ENCODE measurements at regions not wholly inside any gene's neighbourhood (a gene's known extent, or its start where the extent isn't known, plus 50 kb on each side); places are given as distances from the start of the nearest gene placed in this dataset.

DNA sequence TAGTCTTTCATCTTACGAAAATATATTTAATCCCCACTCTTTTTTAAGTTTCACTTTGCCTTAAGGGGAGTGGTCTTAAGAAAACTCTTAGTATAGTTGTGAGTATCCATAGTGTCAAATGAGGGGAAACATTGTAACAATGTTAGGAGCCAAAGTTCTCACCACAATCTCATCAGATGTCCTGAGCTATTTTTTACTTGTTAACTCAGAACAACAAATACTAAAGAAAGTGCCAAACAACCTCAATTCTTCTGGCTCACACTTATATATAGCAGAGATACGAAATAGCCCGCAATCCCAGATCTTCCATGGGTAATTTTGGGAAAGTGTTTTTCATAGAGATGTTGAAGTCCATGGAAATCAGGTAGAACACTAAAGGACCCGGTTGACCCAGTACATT lies 194.0 kb upstream of the DMRT1 start:
- Histone ChIP-seq H3K27me3 (ENCODE audit: control insufficient read depth, insufficient read depth, low read length) (no peaks in the 10 kb centered on the region), H3K4me3 (ENCODE audit: insufficient read depth, low read depth, low read length) (no peak overlapping the region), H3K36me3 (replicated peaks; ENCODE audit: control insufficient read depth, insufficient read depth, low read length) (no peaks in the 10 kb centered on the region)
- no peak for DNase-seq

DNA sequence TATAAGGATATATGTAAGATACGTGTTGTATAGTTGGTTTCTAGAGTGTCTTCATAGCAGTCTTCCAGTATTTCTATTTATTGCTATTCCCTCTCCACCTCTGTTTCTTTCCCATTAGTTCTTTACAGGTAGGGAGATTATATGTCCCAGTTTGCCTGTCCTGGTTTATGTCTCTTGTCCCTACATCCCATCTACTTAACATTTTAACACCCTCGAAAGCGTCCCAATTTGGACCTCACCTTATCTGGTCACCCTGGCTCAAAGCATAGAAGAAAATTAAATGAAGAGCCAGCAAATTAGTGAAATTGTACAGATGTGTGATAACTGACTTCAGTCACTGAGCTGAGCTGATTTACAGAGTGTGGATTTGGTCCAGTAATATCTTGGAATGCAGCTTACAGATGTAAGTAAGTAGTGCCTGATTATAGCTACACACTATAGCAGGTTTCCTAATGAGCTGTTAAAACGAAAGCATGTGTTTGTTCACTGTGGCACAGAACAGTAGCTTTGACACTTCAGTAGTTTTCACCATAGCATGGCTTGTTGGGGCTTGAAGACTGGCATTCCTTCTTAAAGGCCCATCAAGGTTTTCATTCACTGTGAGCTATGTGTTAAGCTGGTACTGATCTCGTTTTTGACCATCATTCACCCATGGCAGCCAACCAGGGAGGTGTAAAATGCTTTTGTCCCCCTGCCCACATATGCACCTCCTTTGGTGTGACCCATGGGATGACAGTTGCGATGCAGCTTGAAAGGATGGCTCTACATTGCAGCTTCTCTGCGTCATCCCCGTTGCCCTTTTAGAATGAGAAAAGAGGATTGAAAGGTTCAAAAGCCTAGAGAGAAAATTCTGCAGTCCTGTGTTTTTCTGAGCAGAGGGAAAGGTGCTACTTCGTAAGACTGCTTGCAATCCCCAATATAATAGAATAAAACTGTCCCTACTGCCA lies 192.1 kb upstream of the DMRT1 start:
- no peaks in the 10 kb centered on the region for H3K36me3 ChIP-seq (replicated peaks; ENCODE audit: control insufficient read depth, insufficient read depth, low read length)
- no peak for DNase-seq
- no peak overlapping the region for H3K4me3 ChIP-seq (ENCODE audit: insufficient read depth, low read depth, low read length)
- no peaks in the 10 kb centered on the region for H3K27me3 ChIP-seq (ENCODE audit: control insufficient read depth, insufficient read depth, low read length)

DNA sequence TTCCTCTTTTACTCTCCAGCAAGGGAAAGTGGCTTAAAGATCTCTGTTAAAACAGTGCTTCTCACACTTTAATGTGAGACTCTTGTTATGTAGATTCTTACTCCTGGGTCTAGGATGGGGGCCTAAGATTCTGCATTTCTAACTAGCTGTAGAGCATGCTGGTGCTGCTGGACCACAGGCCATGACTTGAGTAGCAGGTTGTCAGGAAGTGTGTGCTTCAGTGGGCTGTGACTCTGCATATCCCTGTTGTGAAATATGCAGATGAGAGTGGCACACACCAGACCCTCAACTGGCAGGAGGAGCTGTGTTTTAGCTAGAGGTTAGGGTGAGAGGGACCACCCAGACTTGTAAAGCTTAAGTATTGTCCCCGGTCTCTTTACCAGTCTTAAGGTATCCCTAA lies 191.1 kb upstream of the DMRT1 start:
- no peak overlapping the region for H3K4me3 ChIP-seq (ENCODE audit: insufficient read depth, low read depth, low read length)
- H3K27me3 ChIP-seq (ENCODE audit: control insufficient read depth, insufficient read depth, low read length) = no peaks in the 10 kb centered on the region
- no peaks in the 10 kb centered on the region for H3K36me3 ChIP-seq (replicated peaks; ENCODE audit: control insufficient read depth, insufficient read depth, low read length)
- peak; percentile 39 for DNase-seq

DNA sequence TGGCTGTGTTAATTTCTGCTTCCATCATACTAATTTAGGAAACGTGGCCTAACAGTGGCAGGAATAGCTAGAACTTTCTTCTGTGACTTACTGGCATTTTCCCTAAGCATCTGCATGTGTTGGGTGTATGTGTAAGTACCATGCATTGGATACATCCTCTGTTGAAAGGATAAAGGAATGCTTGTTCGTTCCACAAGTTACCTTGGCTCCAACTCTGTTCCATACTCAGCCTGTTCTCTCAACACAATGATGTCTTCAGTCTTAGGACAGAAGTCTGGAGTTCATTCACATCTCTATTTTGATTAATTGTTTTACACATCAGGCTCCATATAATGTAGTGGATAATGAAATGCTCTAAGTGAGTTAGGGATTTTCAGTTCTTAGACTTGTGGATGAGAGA lies 190.1 kb upstream of the DMRT1 start:
- no peak for DNase-seq
- Histone ChIP-seq H3K36me3 (replicated peaks; ENCODE audit: control insufficient read depth, insufficient read depth, low read length) (no peaks in the 10 kb centered on the region), H3K27me3 (ENCODE audit: control insufficient read depth, insufficient read depth, low read length) (no peaks in the 10 kb centered on the region), H3K4me3 (ENCODE audit: insufficient read depth, low read depth, low read length) (no peak overlapping the region)

DNA sequence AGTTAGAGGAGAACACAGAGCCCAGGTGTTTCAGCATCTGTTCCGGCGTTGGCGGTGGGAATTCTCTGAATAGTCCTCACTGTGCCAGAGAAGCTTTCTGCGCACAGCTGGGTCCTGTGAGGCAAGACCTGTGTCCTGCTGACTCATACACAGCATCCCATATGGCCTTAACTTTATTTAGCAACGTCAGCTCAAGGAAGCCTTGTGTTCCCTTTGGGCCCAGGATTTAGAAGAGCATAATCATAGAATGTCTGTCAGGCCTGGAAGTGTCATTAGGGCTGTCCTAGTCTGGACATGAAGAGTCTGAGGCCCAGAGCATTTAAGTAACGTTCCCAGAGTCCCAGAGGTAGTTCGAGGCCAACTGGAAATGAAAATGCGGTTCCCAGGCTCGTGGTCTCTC lies 188.6 kb upstream of the DMRT1 start:
- Histone ChIP-seq H3K27me3 (ENCODE audit: control insufficient read depth, insufficient read depth, low read length) (no peaks in the 10 kb centered on the region), H3K4me3 (ENCODE audit: insufficient read depth, low read depth, low read length) (no peak overlapping the region), H3K36me3 (replicated peaks; ENCODE audit: control insufficient read depth, insufficient read depth, low read length) (no peaks in the 10 kb centered on the region)
- DNase-seq = no peak

DNA sequence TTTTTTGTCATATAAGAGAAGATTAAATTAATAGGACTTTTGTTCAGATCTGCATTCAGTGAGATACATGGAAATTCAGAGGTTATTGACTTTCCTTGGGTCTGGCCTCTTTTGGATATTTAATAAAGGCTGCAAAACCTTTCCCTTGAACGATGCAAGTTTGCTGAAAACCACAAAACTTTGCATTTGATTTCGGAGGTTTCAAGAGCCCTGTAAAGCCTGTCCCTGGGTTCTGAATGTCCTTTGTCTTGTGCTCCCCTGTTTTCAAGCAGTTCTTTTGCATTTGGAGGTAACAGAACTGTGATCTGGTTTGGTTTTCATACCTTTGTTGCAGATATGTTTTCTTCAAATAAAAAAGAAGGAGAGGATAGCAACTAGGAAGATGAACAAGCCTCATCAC lies 188.1 kb upstream of the DMRT1 start:
- no peak overlapping the region for H3K4me3 ChIP-seq (ENCODE audit: insufficient read depth, low read depth, low read length)

DNA sequence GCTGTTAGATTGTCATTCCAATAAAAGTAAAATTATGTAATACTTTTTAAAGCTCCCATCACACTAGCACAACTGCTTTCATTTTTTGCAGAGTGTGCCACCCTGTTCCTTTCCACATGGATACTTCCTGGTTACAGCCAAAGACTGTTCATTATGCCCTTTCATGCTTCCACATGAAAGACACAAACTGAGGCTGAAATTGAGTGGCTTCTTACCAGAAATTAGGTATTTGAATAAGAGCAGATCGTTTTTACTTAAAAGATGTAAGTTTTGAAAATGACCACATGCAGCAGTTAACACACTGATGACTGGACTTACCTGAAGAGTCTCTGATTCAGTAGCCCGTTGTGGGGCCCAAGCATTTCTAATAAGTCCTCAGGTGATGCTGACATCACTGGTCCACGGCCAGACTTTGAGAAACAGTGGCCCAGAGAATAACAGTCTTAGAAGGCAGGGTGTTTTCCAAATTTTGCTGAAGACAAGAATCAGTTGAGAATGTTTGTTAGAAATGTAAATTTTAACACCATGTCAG lies 187.6 kb upstream of the DMRT1 start:
- Histone ChIP-seq H3K27me3 (ENCODE audit: control insufficient read depth, insufficient read depth, low read length) (no peaks in the 10 kb centered on the region), H3K36me3 (replicated peaks; ENCODE audit: control insufficient read depth, insufficient read depth, low read length) (no peaks in the 10 kb centered on the region), H3K4me3 (ENCODE audit: insufficient read depth, low read depth, low read length) (no peak overlapping the region)
- no peak for DNase-seq

More for the DNA sequence above, 188.1 kb upstream of the DMRT1 start:
- no peaks in the 10 kb centered on the region for H3K27me3 ChIP-seq (ENCODE audit: control insufficient read depth, insufficient read depth, low read length)
- H3K36me3 ChIP-seq (replicated peaks; ENCODE audit: control insufficient read depth, insufficient read depth, low read length) = no peaks in the 10 kb centered on the region
- no peak for DNase-seq

DNA sequence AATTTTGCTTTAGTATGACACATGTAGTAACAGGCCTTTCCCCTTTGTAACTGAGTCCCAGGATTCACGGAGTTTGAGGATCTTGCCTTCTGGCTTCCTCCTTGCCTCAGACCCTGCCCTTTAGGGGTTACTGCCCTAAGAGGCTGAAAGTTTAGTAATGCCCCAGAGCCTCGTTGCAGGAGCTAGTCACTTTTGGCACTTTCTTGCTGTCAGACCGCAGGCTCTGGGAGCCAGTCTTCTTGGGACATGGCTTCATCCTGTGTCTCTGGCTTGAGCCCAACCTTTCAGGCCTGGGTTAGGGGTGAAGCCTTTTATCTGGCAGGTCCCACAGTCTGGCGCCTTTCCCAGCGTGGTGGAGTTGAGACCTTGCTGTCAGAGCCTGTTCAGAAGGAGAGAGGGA lies 185.6 kb upstream of the DMRT1 start:
- H3K36me3 ChIP-seq (replicated peaks; ENCODE audit: control insufficient read depth, insufficient read depth, low read length) = no peaks in the 10 kb centered on the region
- no peaks in the 10 kb centered on the region for H3K27me3 ChIP-seq (ENCODE audit: control insufficient read depth, insufficient read depth, low read length)
- no peak for DNase-seq

DNA sequence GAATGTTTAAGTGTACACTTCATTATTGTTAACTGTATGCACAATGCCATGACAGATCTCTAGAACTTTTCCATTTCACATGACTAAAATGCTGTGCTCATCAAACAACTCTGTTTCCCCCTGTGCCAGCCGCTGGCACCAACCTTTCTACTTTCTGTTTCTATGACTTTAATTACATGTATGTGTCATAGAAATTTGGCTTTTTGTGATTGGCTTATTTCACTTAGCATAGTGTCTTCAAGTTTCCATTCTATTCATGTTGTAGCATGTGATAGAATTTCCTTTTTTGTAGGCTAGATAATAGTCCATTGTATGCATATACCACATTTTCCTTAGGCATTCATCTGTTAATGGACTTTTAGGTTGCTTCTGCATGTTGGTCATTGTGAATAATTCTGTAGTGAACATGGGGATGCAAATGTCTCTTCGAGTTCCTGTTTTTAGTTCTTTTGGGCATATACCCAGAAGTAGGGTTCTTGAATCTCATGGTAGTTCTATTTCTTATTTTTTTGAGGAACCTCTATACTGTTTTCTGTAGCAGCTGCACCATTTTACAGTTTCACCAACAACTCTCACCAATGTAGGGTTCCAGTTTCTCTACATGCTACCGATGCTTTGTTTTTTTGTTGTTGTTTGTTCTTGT lies 184.4 kb upstream of the DMRT1 start:
- H3K4me3 ChIP-seq (ENCODE audit: insufficient read depth, low read depth, low read length) = no peak overlapping the region
- H3K27me3 ChIP-seq (ENCODE audit: control insufficient read depth, insufficient read depth, low read length) = no peaks in the 10 kb centered on the region
- no peaks in the 10 kb centered on the region for H3K36me3 ChIP-seq (replicated peaks; ENCODE audit: control insufficient read depth, insufficient read depth, low read length)
- DNase-seq = no peak

More for the DNA sequence above, 185.6 kb upstream of the DMRT1 start:
- no peak overlapping the region for H3K4me3 ChIP-seq (ENCODE audit: insufficient read depth, low read depth, low read length)

DNA sequence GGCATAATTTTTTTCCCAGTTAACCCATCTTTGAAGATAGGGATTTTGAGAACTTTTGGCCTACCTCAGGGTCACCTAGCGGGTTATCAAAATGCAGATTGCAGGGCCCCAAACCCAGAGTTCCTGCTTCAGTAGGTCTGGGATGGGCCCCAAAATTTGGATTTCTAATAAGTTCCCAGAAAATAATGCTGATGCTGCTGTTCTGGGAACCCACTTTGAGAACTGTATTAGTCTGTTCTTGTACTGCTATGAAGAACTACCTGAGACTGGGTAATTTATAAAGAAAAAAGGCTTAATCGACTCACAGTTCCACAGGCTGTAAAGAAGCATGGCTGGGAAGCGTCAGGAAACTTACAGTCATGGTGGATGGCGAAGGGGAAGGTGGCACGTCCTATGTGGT lies 182.2 kb upstream of the DMRT1 start:
- Histone ChIP-seq H3K36me3 (replicated peaks; ENCODE audit: control insufficient read depth, insufficient read depth, low read length) (no peaks in the 10 kb centered on the region), H3K4me3 (ENCODE audit: insufficient read depth, low read depth, low read length) (no peak overlapping the region), H3K27me3 (ENCODE audit: control insufficient read depth, insufficient read depth, low read length) (no peaks in the 10 kb centered on the region)
- DNase-seq = no peak

DNA sequence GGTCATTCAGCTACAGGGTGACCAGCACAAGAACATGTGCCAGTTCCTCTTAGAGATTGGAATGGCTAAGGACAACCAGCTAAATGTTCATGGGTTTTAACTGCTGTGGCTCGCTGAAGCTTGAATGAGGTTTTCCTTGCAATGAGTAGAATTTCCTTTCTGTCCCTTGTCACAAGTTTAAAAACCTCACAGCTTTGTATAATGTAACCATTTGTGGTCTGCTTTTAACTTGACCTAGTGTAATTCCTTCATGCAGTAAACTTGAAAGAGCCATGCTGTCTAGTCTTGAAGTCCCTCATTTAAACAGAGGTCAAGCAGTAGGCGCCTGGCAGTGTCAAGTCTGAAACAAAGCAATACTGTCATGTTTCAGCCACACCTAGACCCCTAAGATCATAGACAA lies 181.3 kb upstream of the DMRT1 start:
- Histone ChIP-seq H3K4me3 (ENCODE audit: insufficient read depth, low read depth, low read length) (no peak overlapping the region), H3K36me3 (replicated peaks; ENCODE audit: control insufficient read depth, insufficient read depth, low read length) (no peaks in the 10 kb centered on the region), H3K27me3 (ENCODE audit: control insufficient read depth, insufficient read depth, low read length) (no peaks in the 10 kb centered on the region)
- DNase-seq = no peak

DNA sequence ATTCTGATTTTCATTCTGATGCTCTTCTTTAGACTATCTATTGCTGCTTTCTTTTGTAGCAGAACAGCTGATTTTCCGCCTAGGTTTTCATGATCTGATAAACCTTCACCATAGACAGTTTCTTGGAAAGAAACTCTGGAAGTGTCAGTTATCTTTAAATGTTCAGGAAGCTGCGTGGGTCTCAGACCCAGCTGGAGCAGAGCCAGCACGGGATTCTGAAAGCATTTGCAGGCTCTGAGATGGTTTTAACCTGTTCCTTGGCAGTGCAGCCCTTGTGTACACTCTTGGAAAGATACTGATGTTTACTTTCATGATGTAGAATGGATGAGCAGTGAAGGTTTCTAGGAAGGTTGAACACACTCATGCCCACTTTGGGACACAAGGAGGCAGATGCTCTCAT lies 178.0 kb upstream of the DMRT1 start:
- no peaks in the 10 kb centered on the region for H3K36me3 ChIP-seq (replicated peaks; ENCODE audit: control insufficient read depth, insufficient read depth, low read length)
- H3K4me3 ChIP-seq (ENCODE audit: insufficient read depth, low read depth, low read length) = no peak overlapping the region
- H3K27me3 ChIP-seq (ENCODE audit: control insufficient read depth, insufficient read depth, low read length) = no peaks in the 10 kb centered on the region
- no peak for DNase-seq

DNA sequence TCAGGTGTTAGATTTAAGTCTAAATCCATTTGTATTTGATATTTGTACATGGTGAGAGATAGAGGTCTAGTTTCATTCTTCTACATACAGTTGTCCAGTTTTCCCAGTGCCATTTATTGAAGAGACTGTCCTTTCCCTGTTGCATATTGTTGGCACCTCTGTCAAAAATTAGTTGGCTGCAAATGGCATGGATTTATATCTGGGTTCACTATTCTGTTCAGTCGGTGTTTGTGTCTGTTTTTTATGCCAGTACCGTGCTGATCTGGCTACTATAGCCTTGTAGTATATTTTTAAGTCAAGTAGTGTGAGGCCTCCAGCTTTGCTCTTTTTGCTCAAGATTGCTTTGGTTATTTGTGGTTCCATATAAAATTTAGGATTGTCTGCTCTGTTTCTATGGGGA lies 176.2 kb upstream of the DMRT1 start:
- Histone ChIP-seq H3K36me3 (replicated peaks; ENCODE audit: control insufficient read depth, insufficient read depth, low read length) (no peaks in the 10 kb centered on the region), H3K4me3 (ENCODE audit: insufficient read depth, low read depth, low read length) (no peak overlapping the region), H3K27me3 (ENCODE audit: control insufficient read depth, insufficient read depth, low read length) (no peaks in the 10 kb centered on the region)
- no peak for DNase-seq

DNA sequence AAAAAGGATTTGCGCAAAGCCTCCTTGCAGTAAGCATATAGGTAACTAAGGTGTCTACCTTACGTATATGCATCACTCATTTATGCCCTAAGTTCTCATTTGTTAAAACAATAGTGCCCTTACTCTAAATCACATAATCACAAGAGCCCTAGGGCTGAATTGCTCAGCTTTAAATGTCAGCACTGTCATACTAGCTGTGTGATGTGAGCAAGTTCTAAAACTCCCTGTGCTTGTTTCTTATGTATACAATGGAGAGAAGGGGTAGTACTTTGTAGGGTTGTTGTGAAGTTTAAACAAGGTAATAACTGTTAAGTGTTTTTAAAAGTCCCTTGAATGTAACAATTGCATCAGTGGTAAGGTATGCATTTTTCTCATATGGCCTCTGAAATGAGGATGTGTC lies 169.5 kb upstream of the DMRT1 start:
- DNase-seq = no peak
- no peak overlapping the region for H3K4me3 ChIP-seq (ENCODE audit: insufficient read depth, low read depth, low read length)
- no peaks in the 10 kb centered on the region for H3K27me3 ChIP-seq (ENCODE audit: control insufficient read depth, insufficient read depth, low read length)
- H3K36me3 ChIP-seq (replicated peaks; ENCODE audit: control insufficient read depth, insufficient read depth, low read length) = no peaks in the 10 kb centered on the region

DNA sequence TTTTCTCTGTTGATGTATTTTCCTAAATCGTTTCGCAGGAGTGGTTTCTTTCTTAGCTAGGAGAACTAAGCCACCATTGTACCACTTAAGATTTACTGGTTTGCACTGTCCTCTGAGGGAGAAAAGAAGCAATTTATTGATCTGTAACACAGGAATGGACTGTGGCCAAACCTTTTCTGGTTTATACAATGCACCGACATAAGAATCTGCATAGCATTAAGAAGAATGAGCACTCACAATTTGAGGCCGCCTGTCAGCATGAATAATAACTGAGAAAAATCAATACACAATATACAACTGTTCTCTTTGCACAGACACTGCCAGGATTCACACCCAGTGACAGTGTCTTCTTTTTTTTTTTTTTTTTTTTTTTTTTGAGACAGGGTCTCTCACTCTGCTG lies 168.6 kb upstream of the DMRT1 start:
- DNase-seq = no peak
- Histone ChIP-seq H3K27me3 (ENCODE audit: control insufficient read depth, insufficient read depth, low read length) (no peaks in the 10 kb centered on the region), H3K4me3 (ENCODE audit: insufficient read depth, low read depth, low read length) (no peak overlapping the region), H3K36me3 (replicated peaks; ENCODE audit: control insufficient read depth, insufficient read depth, low read length) (no peaks in the 10 kb centered on the region)

Measured in H7 (cell line).